IPS-11a (cell line): ENCODE measurements at regions not wholly inside any gene's neighbourhood (a gene's known extent, or its start where the extent isn't known, plus 50 kb on each side); places are given as distances from the start of the nearest gene placed in this dataset.

Experiments used
- H3K4me3 ChIP-seq: one replicate; pipeline ENCODE4 v1.5.1; 2013; ENCODE audit warnings: low read depth, low read length, control low read depth

- no peak overlapping the region for H3K4me3 ChIP-seq
Observed at GRCh38 chr2:790634-791245, 113.5 kb upstream of the TMEM18 start.

DNA sequence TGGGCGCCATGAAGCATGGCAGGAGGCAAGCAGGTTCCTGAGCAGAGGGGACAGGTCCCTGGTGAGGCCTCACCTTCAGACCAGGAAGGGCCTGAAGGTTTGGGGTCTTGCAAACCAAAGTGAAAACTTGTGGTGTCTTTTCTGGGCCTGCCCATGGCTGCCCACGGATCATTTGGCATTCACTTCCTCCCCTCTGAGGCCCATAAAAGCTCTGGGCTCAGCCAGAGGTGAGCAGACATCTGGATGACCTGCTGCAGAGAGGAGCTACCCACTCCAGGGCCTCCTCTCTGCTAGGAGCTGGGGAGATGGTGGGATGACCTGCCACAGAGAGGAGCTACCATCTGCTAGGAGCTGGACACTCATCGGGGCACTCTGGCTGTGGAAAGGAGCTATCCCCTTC lies 112.9 kb upstream of the TMEM18 start:
- no peak overlapping the region for H3K4me3 ChIP-seq

- no peak overlapping the region for H3K4me3 ChIP-seq
Observed at GRCh38 chr2:789529-789928, 112.3 kb upstream of the TMEM18 start.

GRCh38 chr2:788227-789032 lies 111.2 kb upstream of the TMEM18 start:
- no peak overlapping the region for H3K4me3 ChIP-seq

GRCh38 chr2:784753-785152 lies 107.5 kb upstream of the TMEM18 start:
- no peak overlapping the region for H3K4me3 ChIP-seq

- H3K4me3 ChIP-seq: no peak overlapping the region
Observed at GRCh38 chr2:780581-780980, 103.4 kb upstream of the TMEM18 start.

- H3K4me3 ChIP-seq: no peak overlapping the region
Observed at GRCh38 chr2:780002-780401, 102.8 kb upstream of the TMEM18 start.

GRCh38 chr2:778731-779350 lies 101.6 kb upstream of the TMEM18 start:
- H3K4me3 ChIP-seq: no peak overlapping the region

GRCh38 chr2:777546-777945 lies 100.3 kb upstream of the TMEM18 start:
- H3K4me3 ChIP-seq: no peak overlapping the region

DNA sequence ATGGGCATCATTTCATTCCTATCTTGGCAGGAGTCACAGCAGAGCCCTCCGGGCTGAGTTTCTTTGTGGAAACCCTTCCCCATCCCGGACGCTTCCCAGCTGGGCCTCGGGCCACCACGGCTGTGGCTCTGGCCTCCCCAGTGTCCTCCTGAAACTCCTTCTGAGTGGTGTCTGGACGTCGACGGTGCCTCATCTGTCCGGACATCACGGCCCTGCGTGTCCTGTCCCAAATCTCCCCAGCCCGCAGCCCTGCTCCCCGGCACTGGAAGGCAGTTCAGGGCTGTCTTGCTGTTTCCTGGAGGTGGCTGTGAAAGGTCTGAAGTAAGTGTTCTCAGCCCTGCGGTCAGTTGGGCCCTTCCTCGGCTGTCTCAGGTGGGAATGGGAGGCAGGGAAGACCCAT lies 99.8 kb upstream of the TMEM18 start:
- no peak overlapping the region for H3K4me3 ChIP-seq

DNA sequence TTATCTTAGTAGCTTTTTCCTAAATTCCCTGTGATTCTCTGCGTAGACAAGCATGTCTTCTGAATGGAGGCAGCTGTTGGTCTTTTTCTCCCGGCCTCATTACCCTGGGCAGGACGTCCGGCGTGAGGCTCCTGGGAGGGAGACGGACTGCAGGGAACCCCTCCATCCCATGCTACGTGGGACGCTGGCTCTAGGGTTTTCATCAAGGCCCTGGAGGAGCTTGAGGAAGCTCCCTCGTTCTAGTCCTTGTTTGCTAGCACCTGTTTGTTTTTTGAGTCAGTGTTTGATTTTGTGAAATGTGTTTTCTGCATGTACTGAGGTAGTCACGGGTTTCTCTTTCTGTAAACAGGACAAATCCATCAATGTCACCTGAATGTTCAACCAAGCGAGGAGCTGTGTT lies 99.3 kb upstream of the TMEM18 start:
- no peak overlapping the region for H3K4me3 ChIP-seq

- no peak overlapping the region for H3K4me3 ChIP-seq
Observed at GRCh38 chr2:776038-776437, 98.8 kb upstream of the TMEM18 start.

DNA sequence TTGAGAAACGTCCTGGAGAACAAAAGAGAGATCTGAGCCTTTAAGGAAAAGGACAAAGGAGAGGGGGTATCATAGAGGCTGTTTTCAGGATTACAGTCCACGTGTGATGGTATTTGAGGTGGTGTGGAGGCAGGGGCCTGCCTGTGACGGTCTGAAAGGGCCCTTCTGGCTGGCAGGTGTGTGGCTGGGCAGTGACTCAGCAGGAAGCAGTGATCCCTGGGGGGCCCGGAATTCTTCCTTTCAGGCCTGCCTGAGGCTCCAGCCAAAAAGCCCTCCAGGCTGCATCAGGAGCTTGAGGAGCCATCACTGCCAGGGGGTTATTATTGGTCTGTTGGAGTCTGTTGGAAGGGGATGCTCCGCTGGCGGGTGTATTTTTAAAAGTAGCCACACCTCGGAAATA lies 97.2 kb upstream of the TMEM18 start:
- H3K4me3 ChIP-seq: no peak overlapping the region

DNA sequence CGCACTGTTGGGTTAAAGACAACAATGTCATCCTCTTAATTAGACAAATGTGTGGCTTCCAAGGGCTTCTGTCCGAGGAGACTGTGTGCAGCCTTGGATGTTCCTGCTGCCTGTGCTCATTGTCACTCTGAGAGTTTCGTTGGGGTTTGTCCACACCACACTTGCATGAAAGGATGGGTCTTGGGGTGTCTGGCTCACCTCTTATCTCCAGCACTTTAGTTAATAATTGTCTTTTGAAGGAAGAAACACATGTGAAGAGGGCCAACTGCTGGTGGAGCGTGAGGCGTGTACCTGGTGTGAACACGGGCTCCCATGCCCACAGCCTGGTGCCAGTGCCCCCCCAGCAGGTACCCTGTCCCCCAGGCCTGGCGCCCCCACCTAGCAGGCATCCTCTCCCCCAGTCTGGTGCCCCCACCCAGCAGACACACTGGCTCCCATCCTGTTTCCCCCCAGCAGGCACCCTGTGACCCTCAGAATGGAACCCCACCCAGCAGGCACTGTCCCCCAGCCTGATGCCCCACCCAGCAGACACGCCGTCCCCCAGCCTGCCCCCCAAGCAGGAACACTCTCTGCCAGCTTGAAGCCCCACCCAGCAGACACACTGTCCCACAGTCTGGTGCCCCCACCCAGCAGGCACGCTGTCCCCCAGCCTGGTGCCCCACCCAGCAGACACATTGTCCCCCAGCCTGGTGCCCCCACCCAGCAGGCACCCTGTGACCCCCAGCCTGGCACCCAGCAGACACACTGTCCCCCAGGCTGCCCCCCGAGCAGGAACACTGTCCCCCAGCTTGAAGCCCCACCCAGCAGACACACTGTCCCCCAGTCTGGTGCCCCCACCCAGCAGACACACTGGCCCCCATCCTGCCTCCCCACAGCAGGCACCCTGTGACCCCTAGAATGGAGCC lies 96.3 kb upstream of the TMEM18 start:
- no peak overlapping the region for H3K4me3 ChIP-seq

DNA sequence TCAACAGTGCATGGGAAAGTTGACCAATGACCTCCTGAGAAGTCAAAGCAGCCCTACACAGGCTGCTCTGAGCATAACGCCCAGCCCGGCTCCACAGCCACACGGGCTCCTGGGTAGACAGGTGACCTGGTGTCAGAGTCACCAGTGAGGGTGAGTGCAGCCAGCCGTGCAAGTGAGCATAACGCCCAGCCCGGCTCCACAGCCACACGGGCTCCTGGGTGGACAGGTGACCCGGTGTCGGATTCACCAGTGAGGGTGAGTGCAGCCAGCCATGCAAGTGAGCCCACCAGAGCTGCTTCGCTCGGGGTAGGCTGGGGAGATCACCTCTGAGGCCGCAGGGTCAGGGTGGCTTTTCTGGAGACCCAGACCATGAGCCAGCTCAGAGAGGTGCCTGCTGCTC lies 94.3 kb upstream of the TMEM18 start:
- H3K4me3 ChIP-seq: no peak overlapping the region

DNA sequence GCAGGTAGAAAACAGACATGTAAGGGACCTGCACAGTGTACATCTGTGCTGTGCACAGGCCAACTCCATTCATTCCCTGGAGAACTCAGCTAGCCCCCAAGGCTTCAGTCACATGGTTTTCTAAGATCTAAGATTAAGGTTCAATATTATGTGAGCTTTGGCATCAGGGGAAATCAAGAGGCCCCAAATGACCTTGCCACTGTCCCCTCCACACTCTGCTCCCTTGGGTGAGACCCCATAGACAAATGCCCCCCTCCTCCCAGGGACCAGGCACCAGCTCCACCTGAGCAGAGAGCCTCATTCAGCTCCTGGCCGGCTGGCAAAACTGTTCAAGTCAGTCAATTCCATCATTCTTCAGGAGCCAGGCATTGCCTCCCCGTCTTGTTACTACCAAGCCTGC lies 93.6 kb upstream of the TMEM18 start:
- no peak overlapping the region for H3K4me3 ChIP-seq

- H3K4me3 ChIP-seq: no peak overlapping the region
Observed at GRCh38 chr2:769771-770170, 92.6 kb upstream of the TMEM18 start.

DNA sequence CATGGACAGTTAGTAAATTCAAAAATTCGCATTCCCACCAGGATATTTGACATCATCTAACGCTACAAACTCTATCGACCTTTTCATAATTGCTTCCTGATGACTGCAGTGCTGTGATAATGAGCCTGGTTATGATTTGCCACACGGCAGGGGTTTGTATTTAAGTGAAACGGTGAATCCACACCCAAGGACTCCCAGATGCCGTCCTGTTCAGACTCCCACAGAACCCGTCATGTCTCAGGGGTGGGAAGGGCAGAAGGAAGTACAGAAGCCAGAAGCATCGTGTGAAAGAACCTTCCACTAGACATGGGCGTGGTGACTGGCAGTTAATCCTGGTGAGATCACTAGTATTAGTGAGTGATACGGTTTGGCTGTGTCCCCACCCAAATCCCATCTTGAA lies 91.2 kb upstream of the TMEM18 start:
- H3K4me3 ChIP-seq: no peak overlapping the region

DNA sequence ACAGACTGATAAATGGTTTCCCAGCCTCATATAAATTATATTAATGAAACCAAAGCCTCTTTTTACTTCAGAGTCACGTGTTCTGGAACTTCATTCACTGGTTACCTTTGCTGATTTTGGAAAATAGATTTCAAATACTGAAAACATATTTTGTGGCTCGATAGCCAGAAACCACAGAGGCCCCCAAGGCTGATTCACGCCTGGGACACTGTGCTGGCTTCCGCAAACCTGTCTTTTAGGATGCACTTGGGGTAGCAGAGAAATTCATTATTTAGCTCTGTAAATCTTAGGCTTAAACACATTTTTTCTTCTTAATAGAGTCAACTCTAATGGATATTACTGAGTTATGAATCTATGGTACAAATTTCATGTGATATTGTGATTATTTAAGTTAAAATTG lies 90.7 kb upstream of the TMEM18 start:
- no peak overlapping the region for H3K4me3 ChIP-seq

- no peak overlapping the region for H3K4me3 ChIP-seq
Observed at GRCh38 chr2:767440-767839, 90.2 kb upstream of the TMEM18 start.

GRCh38 chr2:766255-766654 lies 89.0 kb upstream of the TMEM18 start:
- no peak overlapping the region for H3K4me3 ChIP-seq
